Thymus (tissue), 11 donors: ENCODE measurements at regions not wholly inside any gene's neighbourhood (a gene's known extent, or its start where the extent isn't known, plus 50 kb on each side); places are given as distances from the start of the nearest gene placed in this dataset.
"Not testable (repeated sequence)": the region's sequence is repeated elsewhere in the genome, so short reads cannot be mapped to it uniquely, and the experiment has no call there.

Source experiments
- DNase-seq, 9 donors: peaks; one replicate each; pipeline ENCODE4 v3.0.0-alpha.2; 2013; ENCODE audit warnings: low spot score in 9 of 9, low read depth in 6 of 9, missing footprints in 1 of 9
- H3K27ac ChIP-seq, 2 donors: one replicate each; pipeline ENCODE4 v1.5.1; 2013; ENCODE audit warnings: control low read depth in 1 of 2, low read depth in 1 of 2, low read length in 1 of 2, mild to moderate bottlenecking in 1 of 2, moderate library complexity in 1 of 2
- H3K27me3 ChIP-seq, 2 donors: one replicate each; pipeline ENCODE4 v1.5.1; 2013; ENCODE audit warnings: low read length in 1 of 2; ENCODE audit not compliant: control insufficient read depth in 2 of 2, insufficient read depth in 1 of 2
- H3K36me3 ChIP-seq, 2 donors: one replicate each; pipeline ENCODE4 v1.5.1; 2013; ENCODE audit warnings: low read length in 1 of 2, mild to moderate bottlenecking in 1 of 2, moderate library complexity in 1 of 2; ENCODE audit not compliant: control insufficient read depth in 2 of 2, insufficient read depth in 2 of 2
- H3K4me1 ChIP-seq, 2 donors: one replicate each; pipeline ENCODE4 v1.5.1; 2013; ENCODE audit warnings: low read length in 2 of 2; ENCODE audit not compliant: control insufficient read depth in 2 of 2, insufficient read depth in 2 of 2
- H3K4me3 ChIP-seq, 2 donors: one replicate each; pipeline ENCODE4 v1.5.1; 2013; ENCODE audit warnings: low read length in 2 of 2, control low read depth in 1 of 2, mild to moderate bottlenecking in 1 of 2
- H3K9me3 ChIP-seq, 2 donors: one replicate each; pipeline ENCODE4 v1.5.1; 2013; ENCODE audit warnings: low read length in 1 of 2, mild to moderate bottlenecking in 1 of 2; ENCODE audit not compliant: control insufficient read depth in 2 of 2, insufficient read depth in 1 of 2
- WGBS: extraction: QIAGEN DNeasy Blood & Tissue Kit; methylation state at CpG from one replicate; pipeline ENCODE4 v1.1.7; 2013; 5-methylcytosine and 5-hydroxymethylcytosine counted together
- donor health status: healthy.

- 33% methylated on average over 1 of the region's 1 CpG for WGBS
- no peak for DNase-seq
Observed at GRCh38 chr16:60414613-60415012, 1621.6 kb downstream of the CDH8 start.

GRCh38 chr16:60413969-60414368 lies 1622.3 kb downstream of the CDH8 start:
- Histone ChIP-seq H3K27me3 (no peaks in the 10 kb centered on the region), H3K36me3 (no peaks in the 10 kb centered on the region), H3K27ac (no peak overlapping the region), H3K4me1 (no peaks in the 10 kb centered on the region), H3K4me3 (no peak overlapping the region), H3K9me3 (no peaks in the 10 kb centered on the region)
- no peak for DNase-seq
- 78% methylated on average over 2 of the region's 2 CpGs for WGBS

More at GRCh38 chr16:60414613-60415012, 1621.6 kb downstream of the CDH8 start:
- H3K4me3 ChIP-seq: no peak overlapping the region
- no peaks in the 10 kb centered on the region for H3K9me3 ChIP-seq
- no peak overlapping the region for H3K27ac ChIP-seq
- H3K4me1 ChIP-seq: no peaks in the 10 kb centered on the region
- no peaks in the 10 kb centered on the region for H3K36me3 ChIP-seq
- H3K27me3 ChIP-seq: no peaks in the 10 kb centered on the region

DNA sequence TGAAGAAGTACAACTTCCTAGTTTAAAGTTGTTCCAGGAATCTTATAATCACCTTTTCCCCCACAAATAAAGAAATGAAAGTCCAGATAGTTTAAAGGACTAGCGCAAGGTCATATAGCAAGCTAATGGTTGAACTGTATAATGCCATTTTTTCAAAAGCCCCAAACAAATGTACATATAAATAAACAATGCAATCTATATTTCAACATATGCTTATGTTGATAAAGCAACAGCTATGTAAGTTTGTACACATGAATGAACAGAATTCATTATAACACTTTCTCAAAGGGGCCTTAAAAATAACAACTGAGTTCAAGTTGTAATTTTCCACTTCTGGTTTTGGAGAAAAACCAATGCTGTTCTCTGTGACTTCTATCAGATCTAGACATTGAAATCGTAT lies 1628.6 kb downstream of the CDH8 start:
- Histone ChIP-seq H3K4me3 (no peak overlapping the region), H3K36me3 (no peaks in the 10 kb centered on the region), H3K9me3 (peaks cover 0 to 2% of the 10 kb centered on the region in 2 donors), H3K4me1 (no peaks in the 10 kb centered on the region), H3K27ac (no peak overlapping the region), H3K27me3 (no peaks in the 10 kb centered on the region)
- 65% methylated on average over 2 of the region's 2 CpGs for WGBS
- DNase-seq: no peak

- H3K27ac ChIP-seq: no peak overlapping the region
- DNase-seq: no peak
- no peaks in the 10 kb centered on the region for H3K36me3 ChIP-seq
- no peaks in the 10 kb centered on the region for H3K27me3 ChIP-seq
- no peaks in the 10 kb centered on the region for H3K4me1 ChIP-seq
- no peak overlapping the region for H3K4me3 ChIP-seq
- peaks cover 0 to 2% of the 10 kb centered on the region in 2 donors for H3K9me3 ChIP-seq
- WGBS: 88% methylated on average over 4 of the region's 4 CpGs
Observed at GRCh38 chr16:60407034-60407433, 1629.2 kb downstream of the CDH8 start.

- 95% methylated on average over 2 of the region's 2 CpGs for WGBS
- DNase-seq: no peak
- peaks cover 0 to 2% of the 10 kb centered on the region in 2 donors for H3K9me3 ChIP-seq
Observed at GRCh38 chr16:60405286-60405685, 1631.0 kb downstream of the CDH8 start.

DNA sequence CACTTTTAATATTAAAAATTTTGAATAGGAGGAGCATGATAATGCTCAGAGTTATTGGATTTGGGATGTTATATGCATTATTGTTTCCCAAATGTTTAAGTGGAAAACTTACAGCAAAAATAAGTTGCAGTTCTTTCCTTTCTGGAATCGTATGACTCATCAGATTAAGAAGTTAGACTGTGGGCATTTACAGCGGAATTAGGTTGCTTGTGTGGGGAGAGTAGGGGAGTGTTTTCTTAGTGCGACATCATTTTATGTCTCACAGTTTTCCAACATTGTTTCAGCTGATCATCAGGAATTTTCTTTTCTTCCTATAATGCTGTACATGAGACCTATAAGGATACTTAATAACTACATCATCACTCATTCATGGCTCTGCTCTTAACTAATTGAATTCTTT lies 1631.8 kb downstream of the CDH8 start:
- H3K4me3 ChIP-seq: no peak overlapping the region
- no peaks in the 10 kb centered on the region for H3K27me3 ChIP-seq
- no peaks in the 10 kb centered on the region for H3K4me1 ChIP-seq
- no peak for DNase-seq
- 97% methylated on average over 3 of the region's 3 CpGs for WGBS
- no peak overlapping the region for H3K27ac ChIP-seq
- no peaks in the 10 kb centered on the region for H3K36me3 ChIP-seq
- peaks cover 0 to 2% of the 10 kb centered on the region in 2 donors for H3K9me3 ChIP-seq

More at GRCh38 chr16:60405286-60405685, 1631.0 kb downstream of the CDH8 start:
- H3K4me3 ChIP-seq: no peak overlapping the region
- H3K27ac ChIP-seq: no peak overlapping the region
- H3K36me3 ChIP-seq: no peaks in the 10 kb centered on the region
- H3K27me3 ChIP-seq: no peaks in the 10 kb centered on the region
- no peaks in the 10 kb centered on the region for H3K4me1 ChIP-seq

DNA sequence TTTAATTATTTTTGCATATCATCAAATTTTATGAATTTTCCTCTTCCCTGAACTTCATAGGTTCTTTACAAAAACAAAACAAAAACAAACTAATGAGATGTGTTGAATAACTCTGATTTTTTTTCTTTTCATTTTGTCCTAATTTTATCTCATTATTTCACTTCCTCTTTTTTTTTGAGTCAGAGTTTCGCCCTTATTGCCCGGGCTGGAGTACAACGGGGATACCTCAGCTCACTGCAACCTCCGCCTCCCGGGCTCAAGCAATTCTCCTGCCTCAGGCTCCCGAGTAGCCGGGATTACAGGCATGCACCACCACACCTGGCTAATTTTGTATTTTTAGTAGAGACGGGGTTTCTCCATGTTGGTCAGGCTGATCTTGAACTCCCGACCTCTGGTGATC lies 1633.3 kb downstream of the CDH8 start:
- DNase-seq, H3K27ac ChIP-seq, H3K4me3 ChIP-seq, H3K9me3 ChIP-seq, H3K36me3 ChIP-seq, H3K27me3 ChIP-seq, H3K4me1 ChIP-seq: not testable (repeated sequence)
- WGBS: 89% methylated on average over 9 of the region's 9 CpGs

DNA sequence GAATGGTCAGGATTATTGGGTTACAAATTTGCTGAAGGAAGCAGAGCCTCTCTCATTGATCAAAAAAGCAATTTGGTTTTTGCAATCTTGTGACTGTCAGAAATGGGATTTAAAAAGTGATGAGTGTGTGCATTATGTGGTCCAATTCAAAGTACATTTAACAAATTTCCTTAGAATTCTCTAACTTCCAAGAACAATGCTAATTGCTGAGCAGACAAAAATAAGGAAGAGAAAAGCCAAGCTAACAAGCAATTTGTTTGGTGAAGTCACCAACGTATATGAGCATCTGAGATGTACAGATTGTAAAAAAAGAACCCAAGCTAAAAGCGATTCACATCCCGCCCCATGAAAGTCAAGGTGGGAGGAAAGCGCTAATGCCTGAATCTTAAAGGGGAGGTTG lies 1643.9 kb downstream of the CDH8 start:
- WGBS: 92% methylated on average over 4 of the region's 4 CpGs
- Histone ChIP-seq H3K36me3 (no peaks in the 10 kb centered on the region), H3K4me3 (no peak overlapping the region), H3K4me1 (no peaks in the 10 kb centered on the region), H3K27me3 (no peaks in the 10 kb centered on the region), H3K9me3 (no peaks in the 10 kb centered on the region), H3K27ac (no peak overlapping the region)
- no peak for DNase-seq

GRCh38 chr16:60371591-60371990 lies 1637.5 kb upstream of the GOT2 start:
- H3K27me3 ChIP-seq: no peaks in the 10 kb centered on the region
- no peak overlapping the region for H3K4me3 ChIP-seq
- H3K27ac ChIP-seq: no peak overlapping the region
- no peaks in the 10 kb centered on the region for H3K4me1 ChIP-seq
- H3K9me3 ChIP-seq: no peaks in the 10 kb centered on the region
- 83% methylated on average over 2 of the region's 2 CpGs for WGBS
- no peak for DNase-seq
- no peaks in the 10 kb centered on the region for H3K36me3 ChIP-seq

GRCh38 chr16:60367739-60368138 lies 1633.6 kb upstream of the GOT2 start:
- DNase-seq: no peak
- WGBS: 73% methylated on average over 3 of the region's 3 CpGs
- Histone ChIP-seq H3K36me3 (no peaks in the 10 kb centered on the region), H3K4me3 (no peak overlapping the region), H3K27me3 (no peaks in the 10 kb centered on the region), H3K27ac (no peak overlapping the region), H3K9me3 (no peaks in the 10 kb centered on the region), H3K4me1 (no peaks in the 10 kb centered on the region)
